ENCODE measurements at regions not wholly inside any gene's neighbourhood (a gene's known extent, or its start where the extent isn't known, plus 50 kb on each side); places are given as distances from the start of the nearest gene placed in this dataset.

DNA sequence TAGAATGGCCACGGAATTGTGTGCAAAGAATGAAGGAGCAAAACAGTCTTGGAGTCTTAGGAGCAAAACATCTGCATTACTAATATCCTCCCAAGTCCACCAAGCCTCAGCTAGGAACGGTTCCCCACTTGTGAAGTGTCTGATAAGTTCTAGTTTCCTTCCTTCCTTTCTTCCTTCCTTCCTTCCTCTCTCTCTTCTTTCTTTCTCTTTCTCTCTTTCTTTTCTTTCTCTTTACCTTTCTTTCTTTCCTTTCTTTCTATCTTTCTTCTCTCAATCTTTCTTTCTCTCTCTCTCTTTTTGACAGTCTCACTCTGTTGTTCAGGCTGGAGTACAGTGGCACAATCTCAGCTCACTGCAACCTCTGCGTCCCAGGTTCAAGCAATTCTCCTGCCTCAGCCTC, 160.8 kb downstream of the FOXL1 start:
- DNase-seq (ENCODE audit: low spot score): no peak

DNA sequence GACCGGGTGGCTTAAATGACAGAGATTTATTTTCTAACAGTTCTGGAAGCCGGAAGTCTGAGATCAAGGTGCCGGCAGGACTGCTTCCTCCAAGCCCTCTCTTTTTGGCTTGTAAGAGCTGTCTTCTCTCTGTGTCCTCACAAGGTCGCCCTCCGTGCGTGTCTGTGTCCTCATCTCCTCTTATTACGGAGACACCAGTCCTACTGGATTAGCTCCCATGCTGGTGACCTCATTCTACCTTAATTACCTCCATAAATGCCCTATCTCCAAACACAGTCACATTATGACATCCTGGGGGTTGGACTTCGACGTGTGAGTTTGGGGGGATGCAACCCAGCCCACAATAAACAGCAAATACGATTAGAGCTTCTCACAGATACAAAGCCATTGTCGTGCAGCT, 161.5 kb downstream of the FOXL1 start:
- DNase-seq (ENCODE audit: low spot score): no peak

DNA sequence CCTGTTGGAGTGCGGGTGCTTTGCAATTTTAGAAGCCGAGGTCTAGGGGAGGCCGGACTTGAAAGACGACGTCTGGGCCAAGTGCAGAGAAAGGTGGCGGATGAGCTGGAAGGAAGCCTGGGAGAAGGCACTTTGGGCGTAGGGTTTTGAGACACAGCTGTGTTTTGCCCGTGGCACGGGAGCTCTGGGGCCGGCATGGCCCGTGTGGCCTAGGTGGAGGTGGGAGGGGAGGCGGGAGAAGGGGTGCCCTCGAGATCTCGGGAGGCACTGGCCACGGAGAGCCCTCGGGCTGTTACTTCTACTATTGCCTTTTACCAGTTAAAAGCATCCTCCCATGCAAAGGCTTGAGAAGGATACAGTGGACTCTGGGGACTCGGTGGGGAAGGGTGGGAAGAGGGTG, 161.9 kb downstream of the FOXL1 start:
- DNase-seq (ENCODE audit: low spot score): no peak

GRCh38 chr16:86740906-86741799, 162.8 kb downstream of the FOXL1 start:
- no peak for DNase-seq (ENCODE audit: low spot score)

- DNase-seq (ENCODE audit: low spot score): no peak
These were observed 169.4 kb downstream of the FOXL1 start for GRCh38 chr16:86747761-86748160.

DNA sequence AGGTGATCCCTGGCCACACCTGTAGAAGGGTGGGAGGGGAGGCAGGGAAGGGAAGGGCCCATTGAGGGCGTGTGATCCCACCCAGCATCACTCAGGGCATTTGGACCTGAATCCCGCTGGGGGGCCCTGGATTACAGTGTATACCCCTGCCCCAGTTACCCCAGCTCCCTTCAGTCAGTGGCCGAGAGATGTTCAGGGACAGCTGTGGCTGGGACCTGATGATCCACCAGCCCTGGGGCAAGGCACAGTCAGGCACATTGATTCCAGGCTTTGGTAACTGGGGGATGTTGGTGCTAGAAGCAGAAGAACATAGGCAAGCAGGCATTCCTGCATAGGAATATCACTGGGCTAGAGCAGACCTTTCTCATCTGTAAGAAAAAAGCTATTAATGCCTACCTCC, 170.3 kb downstream of the FOXL1 start:
- DNase-seq (ENCODE audit: low spot score): no peak

DNA sequence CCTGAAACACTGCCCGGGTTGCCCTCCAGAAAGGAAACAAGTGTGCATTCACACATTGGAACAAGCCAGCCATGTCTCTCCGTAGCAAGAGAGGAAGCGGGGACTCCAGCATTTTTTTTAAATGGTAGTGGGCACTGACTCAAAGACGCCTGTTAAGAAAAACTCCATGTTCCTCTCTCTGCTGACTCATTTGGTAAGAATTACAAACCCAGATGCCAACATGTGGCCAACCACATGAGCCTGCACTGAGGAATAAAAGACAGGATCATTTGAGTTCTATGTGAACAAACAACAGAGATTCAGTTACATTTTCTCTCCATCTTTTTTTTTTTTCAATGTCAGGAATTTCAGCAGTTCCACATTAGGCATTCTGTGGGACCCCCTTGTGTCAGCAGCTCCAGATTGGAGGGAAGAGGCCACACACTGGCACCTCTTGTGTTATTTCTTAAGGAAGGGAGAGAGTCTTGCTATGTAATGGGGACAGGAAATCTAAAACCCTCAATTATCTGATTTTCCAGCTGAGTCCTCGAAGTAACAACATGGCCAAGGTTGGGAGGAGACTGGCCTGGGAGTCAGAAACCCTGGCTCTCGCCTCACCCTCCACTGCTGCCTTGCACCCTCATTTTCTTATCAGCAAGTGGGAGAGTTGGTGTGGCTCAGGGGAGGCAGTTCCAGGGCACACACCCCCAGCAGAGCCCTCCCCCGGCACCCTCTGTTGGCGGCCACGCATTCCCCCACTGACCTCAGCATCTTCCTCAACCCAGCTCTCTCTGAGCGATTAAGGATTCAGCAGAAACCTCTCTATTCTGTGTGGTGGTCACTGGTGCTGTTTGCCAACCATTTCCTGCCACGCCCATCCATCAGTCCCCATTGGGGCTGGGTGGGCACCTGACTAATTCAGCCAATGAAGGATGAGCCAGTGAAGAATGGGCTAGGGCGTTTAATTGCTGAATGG, 173.0 kb downstream of the FOXL1 start:
- DNase-seq (ENCODE audit: low spot score): no peak

DNA sequence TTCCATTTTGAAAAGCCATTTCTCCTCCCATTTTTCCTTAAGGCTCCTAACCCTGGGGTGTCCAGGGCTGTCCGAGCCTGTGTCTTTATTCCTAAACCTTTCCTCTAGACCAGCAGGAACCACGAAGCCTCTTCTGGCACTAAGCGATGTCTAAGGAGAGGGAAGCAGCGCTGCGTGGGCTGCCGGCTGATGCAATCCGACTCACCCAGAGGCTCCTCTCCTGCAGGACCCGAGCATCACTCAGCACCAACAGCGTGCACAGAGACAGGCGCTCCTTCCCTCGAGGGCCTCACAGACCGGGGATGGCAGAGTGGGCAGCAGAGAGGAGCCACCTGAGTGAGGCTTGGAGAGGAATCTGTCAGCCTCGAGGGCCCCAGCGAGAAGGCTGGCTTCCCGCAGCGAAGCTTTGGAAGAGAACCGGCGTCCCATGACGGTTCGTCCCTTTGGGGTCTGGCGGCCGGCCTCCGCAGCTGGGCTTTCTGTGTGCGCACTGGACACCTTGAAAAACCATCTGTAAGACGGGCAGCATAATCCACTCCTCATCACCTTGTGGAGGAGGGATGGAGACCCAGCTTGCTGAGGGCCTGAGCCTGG, 174.3 kb downstream of the FOXL1 start:
- DNase-seq (ENCODE audit: low spot score): no peak

DNA sequence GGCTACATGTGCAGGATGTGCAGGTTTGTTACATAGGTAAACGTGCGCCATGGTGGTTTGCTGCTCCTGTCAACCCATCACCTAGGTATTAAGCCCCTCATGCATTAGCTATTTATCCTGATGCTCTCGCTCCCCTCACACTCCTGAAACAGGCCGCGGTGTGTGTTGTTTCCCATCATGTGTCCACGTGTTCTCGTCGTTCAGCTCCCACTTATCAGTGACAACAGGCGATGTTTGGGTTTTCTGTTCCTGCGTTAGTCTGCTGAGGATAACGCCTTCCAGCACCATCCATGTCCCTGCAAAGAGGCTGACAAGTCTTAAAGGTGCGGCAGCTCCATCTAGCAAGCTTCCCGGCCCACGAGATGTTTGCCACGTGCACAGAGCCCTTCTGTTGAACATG, 175.1 kb downstream of the FOXL1 start:
- DNase-seq (ENCODE audit: low spot score): no peak

GRCh38 chr16:86755571-86756006, 177.2 kb downstream of the FOXL1 start:
- DNase-seq (ENCODE audit: low spot score): no peak

GRCh38 chr16:86756882-86757703, 178.7 kb downstream of the FOXL1 start:
- no peak for DNase-seq (ENCODE audit: low spot score)

- no peak for DNase-seq (ENCODE audit: low spot score)
These were observed 179.3 kb downstream of the FOXL1 start for GRCh38 chr16:86757704-86758040.

DNA sequence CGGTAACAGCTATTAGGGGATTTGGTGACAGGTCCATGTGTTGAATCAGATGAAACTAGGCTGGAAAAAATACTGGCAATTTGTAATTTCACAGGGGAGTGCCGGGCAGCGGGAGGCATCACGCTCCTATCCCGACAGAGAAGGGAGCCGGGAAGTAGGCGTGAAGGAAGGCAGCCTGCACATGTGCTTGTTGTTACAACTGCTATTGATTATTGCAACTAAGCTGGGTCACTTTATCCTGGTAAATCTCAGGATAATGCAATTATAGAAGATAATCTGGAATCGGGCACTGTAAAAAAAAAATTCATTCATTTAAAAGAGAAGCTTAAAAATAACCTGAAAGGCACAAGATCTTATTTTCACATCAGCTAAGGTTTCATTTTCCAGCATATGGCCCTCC, 180.6 kb downstream of the FOXL1 start:
- no peak for DNase-seq (ENCODE audit: low spot score)

GRCh38 chr16:86761111-86762031, 183.0 kb downstream of the FOXL1 start:
- no peak for DNase-seq (ENCODE audit: low spot score)

GRCh38 chr16:86762095-86762494, 183.7 kb downstream of the FOXL1 start:
- no peak for DNase-seq (ENCODE audit: low spot score)

DNA sequence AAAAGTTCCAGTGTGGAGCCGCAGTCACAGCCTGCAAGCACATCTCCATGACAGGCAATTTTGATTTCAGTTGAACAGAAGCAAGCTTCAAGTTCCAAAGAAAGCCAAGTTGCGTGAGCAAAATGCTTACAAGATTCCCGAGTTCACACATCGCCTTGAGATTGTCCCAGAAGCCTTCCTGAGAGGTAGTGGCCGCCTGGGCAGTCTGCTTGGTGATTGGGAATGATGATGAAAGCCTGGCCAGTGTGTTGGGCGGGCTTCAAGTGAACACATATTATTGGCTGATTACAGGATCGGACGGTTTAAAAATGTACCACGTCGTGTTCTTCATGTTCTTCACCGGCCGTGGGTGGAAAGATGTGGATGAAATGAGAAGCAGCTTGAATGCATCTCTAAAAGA, 185.5 kb downstream of the FOXL1 start:
- DNase-seq (ENCODE audit: low spot score): peak; percentile 53

DNA sequence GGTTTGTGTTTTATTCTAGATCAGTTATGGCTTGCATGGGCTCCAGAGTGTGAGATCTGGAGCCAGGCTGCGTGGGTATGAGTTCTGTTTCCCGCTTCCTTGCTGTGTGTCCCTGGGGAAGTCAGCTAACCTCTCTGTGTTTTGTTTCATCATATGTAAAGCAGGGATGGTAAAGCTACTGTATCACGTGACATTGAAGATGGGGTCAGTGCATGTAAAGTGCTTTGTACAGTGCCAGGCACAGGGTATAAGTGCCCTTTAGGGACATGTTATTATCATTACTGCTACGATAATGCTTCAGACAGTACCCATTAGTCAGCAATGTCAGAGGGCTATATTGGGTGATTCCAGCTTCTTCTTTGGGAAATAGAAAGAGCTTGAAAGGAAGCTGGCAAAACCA, 186.2 kb downstream of the FOXL1 start:
- peak; percentile 22 for DNase-seq (ENCODE audit: low spot score)

DNA sequence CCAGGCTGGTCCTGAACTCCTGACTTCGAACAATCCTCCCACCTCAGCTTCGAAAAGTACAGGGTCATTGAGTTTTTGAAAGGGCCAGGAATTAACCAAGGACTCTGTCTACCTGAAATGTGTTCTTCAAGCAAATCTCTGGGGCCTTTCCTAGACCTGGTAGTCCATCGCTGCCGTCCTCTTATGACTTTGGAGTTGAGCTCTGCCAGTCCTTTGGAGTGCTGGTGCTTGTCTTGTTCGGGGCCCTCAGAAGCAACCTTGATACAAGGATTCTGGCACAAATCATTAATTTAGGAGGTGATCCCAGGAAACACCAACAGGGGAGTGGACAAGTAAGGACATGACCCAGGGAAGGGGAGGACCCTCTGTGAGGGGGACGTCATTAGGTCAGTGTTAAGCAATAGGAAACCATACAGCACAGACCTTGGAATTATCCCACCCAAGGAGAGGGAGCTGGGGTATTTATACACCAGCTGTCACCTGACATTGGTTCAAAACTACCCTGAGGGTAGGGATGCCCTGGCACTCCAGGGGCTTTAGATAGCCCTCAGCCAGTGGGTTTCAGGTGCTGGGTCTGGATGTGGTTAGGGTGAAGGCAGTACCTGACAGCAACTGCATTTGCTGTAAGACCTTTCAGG, 187.2 kb downstream of the FOXL1 start:
- peak; percentile 57 for DNase-seq (ENCODE audit: low spot score)

GRCh38 chr16:86766700-86767099, 188.4 kb downstream of the FOXL1 start:
- DNase-seq (ENCODE audit: low spot score): no peak
